MM.1S (cell line): ENCODE measurements at regions not wholly inside any gene's neighbourhood (a gene's known extent, or its start where the extent isn't known, plus 50 kb on each side); places are given as distances from the start of the nearest gene placed in this dataset.

Experiments
- EZH2 ChIP-seq: fragments of 300-600 bp; sonication (generic); optimal IDR thresholded peaks from 2 replicates; pipeline ENCODE3; 2017; ENCODE audit warnings: low read depth, mild to moderate bottlenecking, antibody characterized with exemption, low read length, mixed read lengths
- TF ChIP-seq, protein P1 (sequence below): fragments of 300-600 bp; sonication (generic); IDR thresholded peaks from 2 replicates; pipeline ENCODE4 v1.5.1; 2016; ENCODE audit warnings: antibody characterized with exemption, low read length, mixed read lengths

DNA sequence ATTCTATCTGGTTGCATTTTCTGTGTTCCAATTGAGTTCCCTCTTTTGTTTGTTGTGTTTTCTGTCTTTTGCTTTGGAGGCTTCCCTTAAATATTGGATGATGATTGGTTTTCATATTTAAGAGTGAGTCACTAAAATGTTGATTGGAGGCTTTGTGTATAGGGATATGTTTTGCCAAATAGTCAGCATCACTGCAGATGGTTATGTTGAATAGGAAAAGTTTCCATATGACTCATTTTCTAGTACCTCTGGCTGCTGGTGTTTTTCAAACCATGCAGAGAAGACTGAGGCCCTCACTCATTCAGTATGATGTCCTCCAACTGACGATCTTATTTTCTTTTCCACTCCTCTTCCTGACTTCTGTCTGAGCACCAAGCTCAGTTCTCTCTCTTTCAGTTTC is 1290.0 kb downstream of the EFNA5 start:
- TF ChIP-seq, protein P1, sequence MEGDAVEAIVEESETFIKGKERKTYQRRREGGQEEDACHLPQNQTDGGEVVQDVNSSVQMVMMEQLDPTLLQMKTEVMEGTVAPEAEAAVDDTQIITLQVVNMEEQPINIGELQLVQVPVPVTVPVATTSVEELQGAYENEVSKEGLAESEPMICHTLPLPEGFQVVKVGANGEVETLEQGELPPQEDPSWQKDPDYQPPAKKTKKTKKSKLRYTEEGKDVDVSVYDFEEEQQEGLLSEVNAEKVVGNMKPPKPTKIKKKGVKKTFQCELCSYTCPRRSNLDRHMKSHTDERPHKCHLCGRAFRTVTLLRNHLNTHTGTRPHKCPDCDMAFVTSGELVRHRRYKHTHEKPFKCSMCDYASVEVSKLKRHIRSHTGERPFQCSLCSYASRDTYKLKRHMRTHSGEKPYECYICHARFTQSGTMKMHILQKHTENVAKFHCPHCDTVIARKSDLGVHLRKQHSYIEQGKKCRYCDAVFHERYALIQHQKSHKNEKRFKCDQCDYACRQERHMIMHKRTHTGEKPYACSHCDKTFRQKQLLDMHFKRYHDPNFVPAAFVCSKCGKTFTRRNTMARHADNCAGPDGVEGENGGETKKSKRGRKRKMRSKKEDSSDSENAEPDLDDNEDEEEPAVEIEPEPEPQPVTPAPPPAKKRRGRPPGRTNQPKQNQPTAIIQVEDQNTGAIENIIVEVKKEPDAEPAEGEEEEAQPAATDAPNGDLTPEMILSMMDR = no peak
- no peak for TF ChIP-seq EZH2
